H1 (cell line): ENCODE measurements at regions not wholly inside any gene's neighbourhood (a gene's known extent, or its start where the extent isn't known, plus 50 kb on each side); places are given as distances from the start of the nearest gene placed in this dataset.

ENCODE experiments used
- CTCF ChIA-PET: fragments of 300-600 bp; sonication (Branson Sonifier 250); formaldehyde crosslinking; loops from one replicate; lab custom pipeline; 2021; ENCODE audit not compliant: partially characterized antibody; lab: Charles Lee
- POLR2A ChIA-PET: fragments of 300-600 bp; sonication (Branson Sonifier 250); formaldehyde crosslinking; loops from one replicate; lab custom pipeline; 2021; ENCODE audit warnings: inconsistent platforms; ENCODE audit not compliant: partially characterized antibody; lab: Charles Lee
- DNase-seq, 2 experiments: peaks; one replicate each; pipeline versions ENCODE4 v3.0.0 to v3.0.0-alpha.2; 2010 to 2022; ENCODE audit warnings: low spot score in 2 of 2, low read depth in 1 of 2, mixed read lengths in 1 of 2
- FAIRE-seq: peaks from 2 replicates; lab custom pipeline; 2011; peaks lifted over from hg19 to GRCh38; lab: Jason Lieb, UNC
- H2AFZ ChIP-seq: 2 replicates; pipeline ENCODE4 v1.8.1; 2012; ENCODE audit warnings: low read length, inconsistent platforms
- H2AK5ac ChIP-seq: 2 replicates; pipeline ENCODE4 v1.6.1; 2013; ENCODE audit warnings: low read depth, low read length
- H2BK120ac ChIP-seq: replicated peaks from 2 replicates; pipeline ENCODE3; 2013; ENCODE audit warnings: low read depth, low read length, inconsistent platforms
- H2BK12ac ChIP-seq: 2 replicates; pipeline ENCODE4 v1.6.1; 2013; ENCODE audit warnings: low read depth, low read length
- H2BK15ac ChIP-seq: 2 replicates; pipeline ENCODE4 v1.6.1; 2013; ENCODE audit warnings: low read length
- H2BK20ac ChIP-seq: 2 replicates; pipeline ENCODE4 v1.6.1; 2013; ENCODE audit warnings: low read length
- H2BK5ac ChIP-seq: 2 replicates; pipeline ENCODE4 v1.6.1; 2013; ENCODE audit warnings: low read depth, low read length
- H3K14ac ChIP-seq: 2 replicates; pipeline ENCODE4 v1.6.1; 2013; ENCODE audit warnings: inconsistent platforms; ENCODE audit not compliant: insufficient read length
- H3K18ac ChIP-seq: 2 replicates; pipeline ENCODE4 v1.6.1; 2013; ENCODE audit warnings: low read length; ENCODE audit errors: extremely low read depth
- H3K23ac ChIP-seq: 2 replicates; pipeline ENCODE4 v1.6.1; 2013; ENCODE audit warnings: inconsistent platforms; ENCODE audit not compliant: insufficient read length
- H3K23me2 ChIP-seq: 2 replicates; pipeline ENCODE4 v1.6.1; 2013; ENCODE audit warnings: low read depth, low read length
- H3K27ac ChIP-seq: 2 replicates; pipeline ENCODE4 v1.6.1; 2011; ENCODE audit warnings: low read depth, low read length, inconsistent platforms
- H3K27me3 ChIP-seq, 4 experiments: replicated peaks in 1 of 4; 1 replicate in 1 of 4; 2 replicates in 3 of 4; pipeline versions ENCODE4 v1.6.1 to v1.8.1; 2011 to 2013; ENCODE audit warnings: low read length in 3 of 4, mild to moderate bottlenecking in 3 of 4, inconsistent platforms in 2 of 4, mixed read lengths in 2 of 4, moderate library complexity in 1 of 4; ENCODE audit not compliant: control insufficient read depth in 3 of 4, insufficient read depth in 3 of 4; ENCODE audit errors: extremely low read depth in 1 of 4
- H3K36me3 ChIP-seq, 4 experiments: 2 replicates each; pipeline versions ENCODE4 v1.6.1 to v1.8.1; 2011 to 2013; ENCODE audit warnings: mild to moderate bottlenecking in 4 of 4, low read length in 3 of 4, moderate library complexity in 2 of 4, control low read depth in 1 of 4, inconsistent platforms in 1 of 4; ENCODE audit not compliant: insufficient read depth in 4 of 4, control insufficient read depth in 2 of 4
- H3K4ac ChIP-seq: replicated peaks from 2 replicates; pipeline ENCODE3; 2013; ENCODE audit warnings: low read length, low read depth, mixed read lengths, inconsistent platforms; ENCODE audit not compliant: insufficient read length
- H3K4me1 ChIP-seq, 4 experiments: replicated peaks in 1 of 4; 1 replicate in 1 of 4; 2 replicates in 3 of 4; pipeline versions ENCODE4 v1.6.1 to v1.8.1; 2011 to 2013; ENCODE audit warnings: low read length in 3 of 4, inconsistent platforms in 2 of 4, mixed read lengths in 1 of 4; ENCODE audit not compliant: insufficient read depth in 4 of 4, control insufficient read depth in 3 of 4
- H3K4me2 ChIP-seq, 2 experiments: 2 replicates each; pipeline versions ENCODE4 v1.6.1 to v1.8.1; 2011 to 2013; ENCODE audit warnings: low read depth in 2 of 2, low read length in 2 of 2, control low read depth in 1 of 2, inconsistent platforms in 1 of 2, mild to moderate bottlenecking in 1 of 2; ENCODE audit not compliant: insufficient read depth in 1 of 2
- H3K4me3 ChIP-seq, 4 experiments: fragments of 200-600, 300-600 bp in 1 of 4; sonication (generic), shearing (Covaris generic), sonication (Bioruptor Twin) in 1 of 4; 2 replicates each; pipeline versions ENCODE4 v1.5.1 to v1.8.1; 2011 to 2016; ENCODE audit warnings: low read length in 4 of 4, low read depth in 3 of 4, control low read depth in 2 of 4, inconsistent platforms in 2 of 4, mild to moderate bottlenecking in 2 of 4, mixed read lengths in 1 of 4, moderate library complexity in 1 of 4; ENCODE audit not compliant: insufficient read depth in 2 of 4; ENCODE audit errors: extremely low read depth in 1 of 4
- H3K56ac ChIP-seq: replicated peaks from 2 replicates; pipeline ENCODE3; 2013; ENCODE audit warnings: low read depth, mild to moderate bottlenecking, mixed read lengths, low read length, inconsistent platforms; ENCODE audit not compliant: insufficient read length
- H3K79me1 ChIP-seq: 2 replicates; pipeline ENCODE4 v1.6.1; 2013; ENCODE audit warnings: low read depth, low read length, control low read depth
- H3K79me2 ChIP-seq, 2 experiments: 2 replicates each; pipeline versions ENCODE4 v1.6.1 to v1.8.1; 2012 to 2013; ENCODE audit warnings: low read length in 2 of 2, mild to moderate bottlenecking in 2 of 2, inconsistent platforms in 1 of 2; ENCODE audit not compliant: insufficient read depth in 2 of 2, control insufficient read depth in 1 of 2
- H3K9ac ChIP-seq, 4 experiments: replicated peaks in 1 of 4; 1 replicate in 1 of 4; 2 replicates in 3 of 4; pipeline versions ENCODE4 v1.6.1 to v1.8.1; 2011 to 2013; ENCODE audit warnings: low read depth in 3 of 4, low read length in 3 of 4, control low read depth in 2 of 4, mild to moderate bottlenecking in 2 of 4, moderate library complexity in 2 of 4, inconsistent platforms in 1 of 4; ENCODE audit errors: extremely low read depth in 1 of 4
- H3K9me3 ChIP-seq, 2 experiments: 2 replicates each; pipeline versions ENCODE4 v1.6.1 to v1.8.1; 2012 to 2013; ENCODE audit warnings: mild to moderate bottlenecking in 2 of 2, moderate library complexity in 2 of 2, control low read depth in 1 of 2, inconsistent platforms in 1 of 2, low read depth in 1 of 2, low read length in 1 of 2, mixed read lengths in 1 of 2; ENCODE audit not compliant: insufficient read depth in 2 of 2
- H4K20me1 ChIP-seq, 2 experiments: replicated peaks in 1 of 2; 2 replicates each; pipeline versions ENCODE3 to v1.8.1; 2011 to 2013; ENCODE audit warnings: inconsistent platforms in 2 of 2, low read length in 2 of 2, mild to moderate bottlenecking in 1 of 2; ENCODE audit not compliant: insufficient read depth in 2 of 2, control insufficient read depth in 1 of 2
- H4K5ac ChIP-seq: 2 replicates; pipeline ENCODE4 v1.6.1; 2013; ENCODE audit warnings: low read length, low read depth, mixed read lengths, inconsistent platforms; ENCODE audit not compliant: insufficient read length
- H4K8ac ChIP-seq: 2 replicates; pipeline ENCODE4 v1.8.0; 2013; ENCODE audit warnings: mild to moderate bottlenecking, moderate library complexity, low read length, inconsistent platforms; ENCODE audit not compliant: insufficient read depth; ENCODE audit errors: extremely low read depth
- H4K91ac ChIP-seq: replicated peaks from 2 replicates; pipeline ENCODE3; 2013; ENCODE audit warnings: low read length, mixed read lengths, inconsistent platforms; ENCODE audit not compliant: insufficient read length
- CTCF ChIP-seq, 3 experiments: IDR thresholded peaks; 1 replicate in 2 of 3; 2 replicates in 1 of 3; pipeline versions ENCODE4 v1.5.1 to v1.6.1; 2011; ENCODE audit warnings: low read length in 3 of 3, mild to moderate bottlenecking in 3 of 3, inconsistent platforms in 2 of 3, low read depth in 1 of 3, moderate library complexity in 1 of 3; ENCODE audit not compliant: insufficient read depth in 1 of 3; ENCODE audit errors: control extremely low read depth in 1 of 3
- RXRA ChIP-seq: IDR thresholded peaks from 2 replicates; pipeline ENCODE4 v1.6.1; 2011; ENCODE audit warnings: low read depth, mild to moderate bottlenecking, low read length, moderate library complexity; ENCODE audit not compliant: insufficient read depth
- SAP30 ChIP-seq: fragments of 300-600 bp; sonication (generic); IDR thresholded peaks from 2 replicates; pipeline ENCODE4 v1.7.1; 2012; ENCODE audit warnings: low read length, moderate library complexity, mild to moderate bottlenecking, inconsistent platforms; ENCODE audit not compliant: insufficient read depth, insufficient replicate concordance
- WGBS, 2 experiments: shearing (Covaris generic) in 1 of 2; methylation state at CpG; one replicate each; pipeline versions ENCODE4 v1.1.6 to v1.1.7; 2013 to 2015; ENCODE audit warnings: low lambda C conversion rate in 2 of 2, mixed read lengths in 2 of 2, inconsistent platforms in 1 of 2, low coverage in 1 of 2, missing lambda C conversion rate in 1 of 2; ENCODE audit not compliant: insufficient replicate concordance in 2 of 2, insufficient coverage in 1 of 2, insufficient read length in 1 of 2; ENCODE audit errors: extremely low coverage in 1 of 2, missing lambda C conversion rate in 1 of 2; 5-methylcytosine and 5-hydroxymethylcytosine counted together

DNA sequence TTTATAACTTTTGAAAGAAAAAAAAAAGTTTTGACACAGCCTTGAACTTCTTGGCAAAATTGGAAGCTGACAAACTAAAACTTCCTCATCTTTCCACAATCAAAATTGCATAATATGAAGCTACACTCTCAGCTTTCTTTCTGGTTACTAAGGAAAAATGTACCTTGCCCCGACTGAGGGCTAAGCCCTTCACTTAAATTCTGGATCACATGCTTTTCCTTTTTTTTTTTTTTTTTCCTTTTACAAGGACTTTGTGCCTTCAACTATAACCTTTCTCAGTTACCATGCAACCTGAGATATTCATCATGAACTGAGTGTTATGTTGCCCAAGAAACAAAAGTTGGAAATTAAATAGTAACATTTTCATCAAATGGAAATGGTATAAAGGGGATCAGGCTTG is 188.5 kb upstream of the CARD18 start:
- Histone ChIP-seq H3K4me3 (no peak overlapping the region), H3K23me2 (no peaks in the 10 kb centered on the region), H2BK15ac (no peak overlapping the region), H3K4ac (no peak overlapping the region), H3K23ac (no peak overlapping the region), H3K56ac (no peak overlapping the region), H2AK5ac (no peak overlapping the region), H3K4me2 (no peak overlapping the region), H4K91ac (no peak overlapping the region), H3K14ac (no peak overlapping the region), H3K36me3 (no peaks in the 10 kb centered on the region), H3K9ac (no peak overlapping the region), H3K9me3 (no peaks in the 10 kb centered on the region), H3K27me3 (peaks cover 0 to under 1% (median 0%) of the 10 kb centered on the region in 4 experiments; a peak in 1 of 7 replicates), H4K20me1 (no peaks in the 10 kb centered on the region), H4K5ac (no peak overlapping the region), H3K79me1 (no peaks in the 10 kb centered on the region), H2BK5ac (no peak overlapping the region), H2BK120ac (no peak overlapping the region), H2BK20ac (no peak overlapping the region), H3K4me1 (no peaks in the 10 kb centered on the region), H4K8ac (no peak overlapping the region), H2AFZ (no peak overlapping the region), H2BK12ac (no peak overlapping the region), H3K79me2 (no peaks in the 10 kb centered on the region), H3K18ac (no peak overlapping the region), H3K27ac (no peak overlapping the region)
- FAIRE-seq, result no peak
- no peak for DNase-seq
- WGBS, 2 experiments, result 86% methylated on average over 1 of the region's 1 CpG; no CpG with 5 or more reads in 1 of the 2 experiments
- ChIA-PET POLR2A (no interaction called here), CTCF (no interaction called here)
- TF ChIP-seq CTCF (IDR thresholded peaks at IDR 0.05; ENCODE audit: control extremely low read depth in 1 of 3, insufficient read depth in 1 of 3, low read depth in 1 of 3, low read length in 3 of 3) (no peak), SAP30 (no peak), RXRA (no peak)
